MM.1S (cell line): ENCODE measurements at regions not wholly inside any gene's neighbourhood (a gene's known extent, or its start where the extent isn't known, plus 50 kb on each side); places are given as distances from the start of the nearest gene placed in this dataset.

Experiments
- DNase-seq: peaks from one replicate; pipeline ENCODE4 v3.0.0-alpha.2; 2015
- H2AFZ ChIP-seq: fragments of 300-600 bp; sonication (generic); 2 replicates; pipeline ENCODE4 v1.6.0; 2016; ENCODE audit warnings: antibody characterized with exemption, low read length
- H3F3A ChIP-seq: fragments of 300-600 bp; sonication (generic); 2 replicates; pipeline ENCODE4 v1.6.1; 2016; ENCODE audit warnings: mild to moderate bottlenecking, antibody characterized with exemption, low read length, moderate library complexity, mixed read lengths; ENCODE audit not compliant: insufficient read depth
- H3K27ac ChIP-seq: fragments of 300-600 bp; sonication (generic); 2 replicates; pipeline ENCODE4 v1.5.1; 2016; ENCODE audit warnings: mild to moderate bottlenecking, low read length
- H3K27me3 ChIP-seq: fragments of 300-600 bp; sonication (generic); replicated peaks from 2 replicates; pipeline ENCODE4 v1.6.0; 2016; ENCODE audit warnings: low read length; ENCODE audit not compliant: insufficient read depth
- H3K36me3 ChIP-seq: fragments of 300-600 bp; sonication (generic); replicated peaks from 2 replicates; pipeline ENCODE4 v1.6.1; 2016; ENCODE audit warnings: mild to moderate bottlenecking, low read length, mixed read lengths; ENCODE audit not compliant: insufficient read depth
- H3K4me1 ChIP-seq: fragments of 300-600 bp; sonication (generic); 2 replicates; pipeline ENCODE4 v1.6.1; 2016; ENCODE audit warnings: low read length, mixed read lengths
- H3K4me2 ChIP-seq: fragments of 300-600 bp; sonication (generic); 2 replicates; pipeline ENCODE4 v1.6.0; 2016; ENCODE audit warnings: low read depth, low read length
- H3K4me3 ChIP-seq: fragments of 300-600 bp; sonication (generic); 2 replicates; pipeline ENCODE4 v1.5.1; 2016; ENCODE audit warnings: low read length, mixed read lengths
- H3K79me2 ChIP-seq: fragments of 300-600 bp; sonication (generic); 2 replicates; pipeline ENCODE4 v1.6.1; 2016; ENCODE audit warnings: mixed run types, low read length, mixed read lengths
- H3K9ac ChIP-seq: fragments of 300-600 bp; sonication (generic); 2 replicates; pipeline ENCODE4 v1.6.1; 2016; ENCODE audit warnings: low read length, mixed read lengths
- H3K9me2 ChIP-seq: fragments of 300-600 bp; sonication (generic); replicated peaks from 2 replicates; pipeline ENCODE4 v1.6.1; 2016; ENCODE audit warnings: mild to moderate bottlenecking, low read length, mixed read lengths; ENCODE audit not compliant: insufficient read depth
- H3K9me3 ChIP-seq: fragments of 300-600 bp; sonication (generic); replicated peaks from 2 replicates; pipeline ENCODE4 v1.6.1; 2016; ENCODE audit warnings: mild to moderate bottlenecking, low read length, mixed read lengths; ENCODE audit not compliant: insufficient read depth
- H4K20me1 ChIP-seq: fragments of 300-600 bp; sonication (generic); 2 replicates; pipeline ENCODE4 v1.6.1; 2016; ENCODE audit warnings: mild to moderate bottlenecking, low read length, moderate library complexity, mixed read lengths; ENCODE audit not compliant: insufficient read depth
- EZH2 ChIP-seq: fragments of 300-600 bp; sonication (generic); optimal IDR thresholded peaks from 2 replicates; pipeline ENCODE3; 2017; ENCODE audit warnings: low read depth, mild to moderate bottlenecking, antibody characterized with exemption, low read length, mixed read lengths
- EZH2phosphoT487 ChIP-seq: fragments of 300-600 bp; sonication (generic); IDR thresholded peaks from 2 replicates; pipeline ENCODE4 v1.6.1; 2018; ENCODE audit warnings: antibody characterized with exemption, low read length
- TF ChIP-seq, protein P1 (sequence below): fragments of 300-600 bp; sonication (generic); IDR thresholded peaks from 2 replicates; pipeline ENCODE4 v1.5.1; 2016; ENCODE audit warnings: antibody characterized with exemption, low read length, mixed read lengths

DNA sequence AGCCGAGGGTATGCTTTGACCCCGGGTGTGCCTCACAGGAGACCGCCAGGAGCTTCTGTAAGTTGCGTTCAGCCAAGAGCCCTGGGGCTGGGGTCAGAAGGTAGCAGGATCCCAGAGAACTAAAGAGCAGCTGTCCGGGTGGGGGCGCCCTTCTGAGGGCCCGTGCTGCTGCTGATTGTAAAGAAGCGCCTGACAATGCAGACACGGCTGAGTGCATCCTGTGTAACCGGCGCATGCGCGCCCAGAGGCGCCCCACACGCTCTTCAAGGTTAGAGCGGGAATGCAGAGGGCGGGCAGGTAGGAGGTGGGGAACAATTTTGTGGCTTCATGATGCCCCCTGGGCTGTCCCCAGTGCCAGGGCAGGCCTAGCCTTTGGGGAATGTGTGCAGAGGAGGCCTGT lies 210.2 kb upstream of the CTBP2 start:
- Histone ChIP-seq H3K4me2 (no peak overlapping the region), H2AFZ (no peak overlapping the region)

DNA sequence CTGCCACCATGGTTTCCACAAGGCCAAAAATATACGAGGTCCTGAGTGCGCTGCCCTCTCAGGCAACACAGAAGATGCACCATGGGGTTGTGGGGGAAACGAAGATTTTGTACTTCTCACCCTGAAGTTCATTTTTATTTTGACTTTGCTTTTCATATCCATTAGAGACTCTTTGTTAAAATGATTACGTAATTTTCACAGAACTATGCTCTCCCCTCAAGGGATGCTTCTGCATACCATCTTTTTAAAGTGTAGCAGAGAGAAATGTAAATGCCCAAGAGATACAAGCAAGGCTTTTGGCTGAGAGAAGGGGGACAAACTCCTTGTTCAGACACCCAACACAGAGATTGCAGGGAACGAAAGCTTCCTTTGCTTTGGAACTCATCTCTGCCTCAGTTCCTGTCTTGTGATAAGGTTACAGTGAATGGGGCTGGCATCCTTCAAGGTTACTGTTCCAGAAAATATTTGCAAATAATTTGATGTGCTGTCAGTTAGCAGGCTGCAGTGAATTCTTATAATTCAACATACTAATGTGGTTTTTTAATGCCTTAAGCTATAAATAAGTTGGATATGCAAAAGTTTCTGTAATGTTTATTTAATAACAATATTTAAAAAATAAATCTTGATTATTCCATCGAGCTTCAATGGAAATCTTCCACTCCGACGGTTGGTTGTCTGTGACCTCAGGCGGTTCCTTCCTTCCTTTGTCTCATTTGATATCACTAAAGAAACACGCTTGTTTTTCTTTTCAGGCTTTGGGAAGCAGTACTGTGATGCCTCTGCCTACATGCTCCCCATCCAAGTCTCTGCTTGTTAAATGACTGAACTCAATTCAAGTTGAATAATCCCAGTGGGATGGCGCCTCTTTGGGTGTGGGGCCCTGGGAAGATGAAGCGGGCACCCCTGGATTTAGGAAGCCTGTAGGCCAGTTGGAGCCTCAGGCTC lies 209.3 kb upstream of the CTBP2 start:
- H3K4me1 ChIP-seq = no peaks in the 10 kb centered on the region
- H3K27ac ChIP-seq = no peak overlapping the region
- DNase-seq = no peak
- no peaks in the 10 kb centered on the region for H3K27me3 ChIP-seq
- H3K9me2 ChIP-seq = no peaks in the 10 kb centered on the region
- H3K4me2 ChIP-seq = no peak overlapping the region
- no peak overlapping the region for H3K4me3 ChIP-seq
- H2AFZ ChIP-seq = no peak overlapping the region
- no peaks in the 10 kb centered on the region for H3K9me3 ChIP-seq
- TF ChIP-seq EZH2 = no peak
- TF ChIP-seq, protein P1, sequence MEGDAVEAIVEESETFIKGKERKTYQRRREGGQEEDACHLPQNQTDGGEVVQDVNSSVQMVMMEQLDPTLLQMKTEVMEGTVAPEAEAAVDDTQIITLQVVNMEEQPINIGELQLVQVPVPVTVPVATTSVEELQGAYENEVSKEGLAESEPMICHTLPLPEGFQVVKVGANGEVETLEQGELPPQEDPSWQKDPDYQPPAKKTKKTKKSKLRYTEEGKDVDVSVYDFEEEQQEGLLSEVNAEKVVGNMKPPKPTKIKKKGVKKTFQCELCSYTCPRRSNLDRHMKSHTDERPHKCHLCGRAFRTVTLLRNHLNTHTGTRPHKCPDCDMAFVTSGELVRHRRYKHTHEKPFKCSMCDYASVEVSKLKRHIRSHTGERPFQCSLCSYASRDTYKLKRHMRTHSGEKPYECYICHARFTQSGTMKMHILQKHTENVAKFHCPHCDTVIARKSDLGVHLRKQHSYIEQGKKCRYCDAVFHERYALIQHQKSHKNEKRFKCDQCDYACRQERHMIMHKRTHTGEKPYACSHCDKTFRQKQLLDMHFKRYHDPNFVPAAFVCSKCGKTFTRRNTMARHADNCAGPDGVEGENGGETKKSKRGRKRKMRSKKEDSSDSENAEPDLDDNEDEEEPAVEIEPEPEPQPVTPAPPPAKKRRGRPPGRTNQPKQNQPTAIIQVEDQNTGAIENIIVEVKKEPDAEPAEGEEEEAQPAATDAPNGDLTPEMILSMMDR = no peak
- no peak for TF ChIP-seq EZH2phosphoT487
- no peak overlapping the region for H3K9ac ChIP-seq
- no peaks in the 10 kb centered on the region for H4K20me1 ChIP-seq
- no peaks in the 10 kb centered on the region for H3K36me3 ChIP-seq
- H3F3A ChIP-seq = no peaks in the 10 kb centered on the region
- H3K79me2 ChIP-seq = no peaks in the 10 kb centered on the region

More for the DNA sequence above, 210.2 kb upstream of the CTBP2 start:
- no peak for TF ChIP-seq EZH2phosphoT487
- TF ChIP-seq, protein P1 = no peak
- TF ChIP-seq EZH2 = no peak
- H3K4me3 ChIP-seq = no peak overlapping the region
- DNase-seq = no peak
- H3F3A ChIP-seq = no peaks in the 10 kb centered on the region
- H3K9me2 ChIP-seq = no peaks in the 10 kb centered on the region
- H3K36me3 ChIP-seq = no peaks in the 10 kb centered on the region
- H3K27ac ChIP-seq = no peak overlapping the region
- H3K79me2 ChIP-seq = no peaks in the 10 kb centered on the region
- no peaks in the 10 kb centered on the region for H3K9me3 ChIP-seq
- no peaks in the 10 kb centered on the region for H4K20me1 ChIP-seq
- no peak overlapping the region for H3K9ac ChIP-seq
- H3K4me1 ChIP-seq = no peaks in the 10 kb centered on the region
- no peaks in the 10 kb centered on the region for H3K27me3 ChIP-seq

DNA sequence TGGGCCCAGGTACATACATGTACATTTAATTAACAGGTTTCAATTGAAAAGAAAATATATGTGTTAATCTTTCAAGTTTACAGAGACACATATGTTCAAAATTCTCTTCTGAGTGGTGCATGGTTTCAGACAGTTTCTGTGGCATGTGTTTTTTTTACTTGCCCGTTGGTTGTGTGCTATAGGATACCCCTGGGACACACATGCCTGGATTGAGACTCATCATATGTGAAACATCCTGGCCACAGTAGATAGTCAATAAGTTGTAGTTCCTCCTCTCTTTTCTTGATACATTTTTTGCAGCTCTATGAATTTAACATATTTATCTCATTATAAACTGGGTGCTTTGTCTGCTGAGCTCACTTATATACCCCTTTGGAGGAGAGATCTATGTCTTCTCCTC lies 207.8 kb upstream of the CTBP2 start:
- DNase-seq = no peak
- H3F3A ChIP-seq = no peaks in the 10 kb centered on the region
- no peaks in the 10 kb centered on the region for H3K4me1 ChIP-seq
- H3K4me2 ChIP-seq = no peak overlapping the region
- no peaks in the 10 kb centered on the region for H4K20me1 ChIP-seq
- no peak overlapping the region for H3K9ac ChIP-seq
- TF ChIP-seq, protein P1 = no peak
- TF ChIP-seq EZH2 (no peak), EZH2phosphoT487 (no peak)
- no peaks in the 10 kb centered on the region for H3K9me3 ChIP-seq
- H3K27me3 ChIP-seq = no peaks in the 10 kb centered on the region
- H3K79me2 ChIP-seq = no peaks in the 10 kb centered on the region
- no peaks in the 10 kb centered on the region for H3K9me2 ChIP-seq
- H3K27ac ChIP-seq = no peak overlapping the region
- no peak overlapping the region for H2AFZ ChIP-seq
- H3K4me3 ChIP-seq = no peak overlapping the region
- H3K36me3 ChIP-seq = no peaks in the 10 kb centered on the region
